H1 (cell line): ENCODE measurements at regions not wholly inside any gene's neighbourhood (a gene's known extent, or its start where the extent isn't known, plus 50 kb on each side); places are given as distances from the start of the nearest gene placed in this dataset.

Experiments
- CTCF ChIA-PET: fragments of 300-600 bp; sonication (Branson Sonifier 250); formaldehyde crosslinking; loops from one replicate; lab custom pipeline; 2021; ENCODE audit not compliant: partially characterized antibody; lab: Charles Lee
- POLR2A ChIA-PET: fragments of 300-600 bp; sonication (Branson Sonifier 250); formaldehyde crosslinking; loops from one replicate; lab custom pipeline; 2021; ENCODE audit warnings: inconsistent platforms; ENCODE audit not compliant: partially characterized antibody; lab: Charles Lee
- DNase-seq, 2 experiments: peaks; one replicate each; pipeline versions ENCODE4 v3.0.0 to v3.0.0-alpha.2; 2010 to 2022; ENCODE audit warnings: low spot score in 2 of 2, low read depth in 1 of 2, mixed read lengths in 1 of 2
- FAIRE-seq: peaks from 2 replicates; lab custom pipeline; 2011; peaks lifted over from hg19 to GRCh38; lab: Jason Lieb, UNC
- H2AFZ ChIP-seq: 2 replicates; pipeline ENCODE4 v1.8.1; 2012; ENCODE audit warnings: low read length, inconsistent platforms
- H2AK5ac ChIP-seq: 2 replicates; pipeline ENCODE4 v1.6.1; 2013; ENCODE audit warnings: low read depth, low read length
- H2BK120ac ChIP-seq: replicated peaks from 2 replicates; pipeline ENCODE3; 2013; ENCODE audit warnings: low read depth, low read length, inconsistent platforms
- H2BK12ac ChIP-seq: 2 replicates; pipeline ENCODE4 v1.6.1; 2013; ENCODE audit warnings: low read depth, low read length
- H2BK15ac ChIP-seq: 2 replicates; pipeline ENCODE4 v1.6.1; 2013; ENCODE audit warnings: low read length
- H2BK20ac ChIP-seq: 2 replicates; pipeline ENCODE4 v1.6.1; 2013; ENCODE audit warnings: low read length
- H2BK5ac ChIP-seq: 2 replicates; pipeline ENCODE4 v1.6.1; 2013; ENCODE audit warnings: low read depth, low read length
- H3K14ac ChIP-seq: 2 replicates; pipeline ENCODE4 v1.6.1; 2013; ENCODE audit warnings: inconsistent platforms; ENCODE audit not compliant: insufficient read length
- H3K18ac ChIP-seq: 2 replicates; pipeline ENCODE4 v1.6.1; 2013; ENCODE audit warnings: low read length; ENCODE audit errors: extremely low read depth
- H3K23ac ChIP-seq: 2 replicates; pipeline ENCODE4 v1.6.1; 2013; ENCODE audit warnings: inconsistent platforms; ENCODE audit not compliant: insufficient read length
- H3K23me2 ChIP-seq: 2 replicates; pipeline ENCODE4 v1.6.1; 2013; ENCODE audit warnings: low read depth, low read length
- H3K27ac ChIP-seq: 2 replicates; pipeline ENCODE4 v1.6.1; 2011; ENCODE audit warnings: low read depth, low read length, inconsistent platforms
- H3K27me3 ChIP-seq, 4 experiments: replicated peaks in 1 of 4; 1 replicate in 1 of 4; 2 replicates in 3 of 4; pipeline versions ENCODE4 v1.6.1 to v1.8.1; 2011 to 2013; ENCODE audit warnings: low read length in 3 of 4, mild to moderate bottlenecking in 3 of 4, inconsistent platforms in 2 of 4, mixed read lengths in 2 of 4, moderate library complexity in 1 of 4; ENCODE audit not compliant: control insufficient read depth in 3 of 4, insufficient read depth in 3 of 4; ENCODE audit errors: extremely low read depth in 1 of 4
- H3K36me3 ChIP-seq, 4 experiments: 2 replicates each; pipeline versions ENCODE4 v1.6.1 to v1.8.1; 2011 to 2013; ENCODE audit warnings: mild to moderate bottlenecking in 4 of 4, low read length in 3 of 4, moderate library complexity in 2 of 4, control low read depth in 1 of 4, inconsistent platforms in 1 of 4; ENCODE audit not compliant: insufficient read depth in 4 of 4, control insufficient read depth in 2 of 4
- H3K4ac ChIP-seq: replicated peaks from 2 replicates; pipeline ENCODE3; 2013; ENCODE audit warnings: low read length, low read depth, mixed read lengths, inconsistent platforms; ENCODE audit not compliant: insufficient read length
- H3K4me1 ChIP-seq, 4 experiments: replicated peaks in 1 of 4; 1 replicate in 1 of 4; 2 replicates in 3 of 4; pipeline versions ENCODE4 v1.6.1 to v1.8.1; 2011 to 2013; ENCODE audit warnings: low read length in 3 of 4, inconsistent platforms in 2 of 4, mixed read lengths in 1 of 4; ENCODE audit not compliant: insufficient read depth in 4 of 4, control insufficient read depth in 3 of 4
- H3K4me2 ChIP-seq, 2 experiments: 2 replicates each; pipeline versions ENCODE4 v1.6.1 to v1.8.1; 2011 to 2013; ENCODE audit warnings: low read depth in 2 of 2, low read length in 2 of 2, control low read depth in 1 of 2, inconsistent platforms in 1 of 2, mild to moderate bottlenecking in 1 of 2; ENCODE audit not compliant: insufficient read depth in 1 of 2
- H3K4me3 ChIP-seq, 4 experiments: fragments of 200-600, 300-600 bp in 1 of 4; sonication (generic), shearing (Covaris generic), sonication (Bioruptor Twin) in 1 of 4; 2 replicates each; pipeline versions ENCODE4 v1.5.1 to v1.8.1; 2011 to 2016; ENCODE audit warnings: low read length in 4 of 4, low read depth in 3 of 4, control low read depth in 2 of 4, inconsistent platforms in 2 of 4, mild to moderate bottlenecking in 2 of 4, mixed read lengths in 1 of 4, moderate library complexity in 1 of 4; ENCODE audit not compliant: insufficient read depth in 2 of 4; ENCODE audit errors: extremely low read depth in 1 of 4
- H3K56ac ChIP-seq: replicated peaks from 2 replicates; pipeline ENCODE3; 2013; ENCODE audit warnings: low read depth, mild to moderate bottlenecking, mixed read lengths, low read length, inconsistent platforms; ENCODE audit not compliant: insufficient read length
- H3K79me1 ChIP-seq: 2 replicates; pipeline ENCODE4 v1.6.1; 2013; ENCODE audit warnings: low read depth, low read length, control low read depth
- H3K79me2 ChIP-seq, 2 experiments: 2 replicates each; pipeline versions ENCODE4 v1.6.1 to v1.8.1; 2012 to 2013; ENCODE audit warnings: low read length in 2 of 2, mild to moderate bottlenecking in 2 of 2, inconsistent platforms in 1 of 2; ENCODE audit not compliant: insufficient read depth in 2 of 2, control insufficient read depth in 1 of 2
- H3K9ac ChIP-seq, 4 experiments: replicated peaks in 1 of 4; 1 replicate in 1 of 4; 2 replicates in 3 of 4; pipeline versions ENCODE4 v1.6.1 to v1.8.1; 2011 to 2013; ENCODE audit warnings: low read depth in 3 of 4, low read length in 3 of 4, control low read depth in 2 of 4, mild to moderate bottlenecking in 2 of 4, moderate library complexity in 2 of 4, inconsistent platforms in 1 of 4; ENCODE audit errors: extremely low read depth in 1 of 4
- H3K9me3 ChIP-seq, 2 experiments: 2 replicates each; pipeline versions ENCODE4 v1.6.1 to v1.8.1; 2012 to 2013; ENCODE audit warnings: mild to moderate bottlenecking in 2 of 2, moderate library complexity in 2 of 2, control low read depth in 1 of 2, inconsistent platforms in 1 of 2, low read depth in 1 of 2, low read length in 1 of 2, mixed read lengths in 1 of 2; ENCODE audit not compliant: insufficient read depth in 2 of 2
- H4K20me1 ChIP-seq, 2 experiments: replicated peaks in 1 of 2; 2 replicates each; pipeline versions ENCODE3 to v1.8.1; 2011 to 2013; ENCODE audit warnings: inconsistent platforms in 2 of 2, low read length in 2 of 2, mild to moderate bottlenecking in 1 of 2; ENCODE audit not compliant: insufficient read depth in 2 of 2, control insufficient read depth in 1 of 2
- H4K5ac ChIP-seq: 2 replicates; pipeline ENCODE4 v1.6.1; 2013; ENCODE audit warnings: low read length, low read depth, mixed read lengths, inconsistent platforms; ENCODE audit not compliant: insufficient read length
- H4K8ac ChIP-seq: 2 replicates; pipeline ENCODE4 v1.8.0; 2013; ENCODE audit warnings: mild to moderate bottlenecking, moderate library complexity, low read length, inconsistent platforms; ENCODE audit not compliant: insufficient read depth; ENCODE audit errors: extremely low read depth
- H4K91ac ChIP-seq: replicated peaks from 2 replicates; pipeline ENCODE3; 2013; ENCODE audit warnings: low read length, mixed read lengths, inconsistent platforms; ENCODE audit not compliant: insufficient read length
- ATF3 ChIP-seq: IDR thresholded peaks from 2 replicates; pipeline ENCODE4 v1.6.1; 2011; ENCODE audit warnings: low read depth, mild to moderate bottlenecking, low read length; ENCODE audit not compliant: insufficient read depth
- BRCA1 ChIP-seq: IDR thresholded peaks from 2 replicates; pipeline ENCODE4 v1.6.1; 2012; ENCODE audit warnings: low read depth, low read length, improper control_type of control experiment
- CEBPB ChIP-seq: IDR thresholded peaks from 2 replicates; pipeline ENCODE4 v1.6.1; 2012; ENCODE audit warnings: low read depth, low read length
- HDAC6 ChIP-seq: IDR thresholded peaks from one replicate; pipeline ENCODE4 v1.7.1; 2012; ENCODE audit warnings: low read depth, mild to moderate bottlenecking, inconsistent platforms, low read length, moderate library complexity
- MAFK ChIP-seq: IDR thresholded peaks from 2 replicates; pipeline ENCODE4 v1.6.1; 2012; ENCODE audit warnings: low read depth, mild to moderate bottlenecking, improper control_type of control experiment, low read length
- TAF7 ChIP-seq: optimal IDR thresholded peaks from 2 replicates; pipeline ENCODE3; 2011; ENCODE audit warnings: low read depth, mild to moderate bottlenecking, inconsistent platforms, low read length, moderate library complexity, borderline replicate concordance
- TBP ChIP-seq: IDR thresholded peaks from 2 replicates; pipeline ENCODE4 v1.6.1; 2011; ENCODE audit warnings: low read depth, low read length, improper control_type of control experiment
- WGBS, 2 experiments: shearing (Covaris generic) in 1 of 2; methylation state at CpG; one replicate each; pipeline versions ENCODE4 v1.1.6 to v1.1.7; 2013 to 2015; ENCODE audit warnings: low lambda C conversion rate in 2 of 2, mixed read lengths in 2 of 2, inconsistent platforms in 1 of 2, low coverage in 1 of 2, missing lambda C conversion rate in 1 of 2; ENCODE audit not compliant: insufficient replicate concordance in 2 of 2, insufficient coverage in 1 of 2, insufficient read length in 1 of 2; ENCODE audit errors: extremely low coverage in 1 of 2, missing lambda C conversion rate in 1 of 2; 5-methylcytosine and 5-hydroxymethylcytosine counted together
- TF ChIP-seq, protein P1 (sequence below): IDR thresholded peaks from 2 replicates; pipeline ENCODE4 v1.6.1; 2011; ENCODE audit warnings: low read length, improper control_type of control experiment
- TF ChIP-seq, protein P2 (sequence below), 3 experiments: IDR thresholded peaks; 1 replicate in 2 of 3; 2 replicates in 1 of 3; pipeline versions ENCODE4 v1.5.1 to v1.6.1; 2011; ENCODE audit warnings: low read length in 3 of 3, mild to moderate bottlenecking in 3 of 3, inconsistent platforms in 2 of 3, low read depth in 1 of 3, moderate library complexity in 1 of 3; ENCODE audit not compliant: insufficient read depth in 1 of 3; ENCODE audit errors: control extremely low read depth in 1 of 3

DNA sequence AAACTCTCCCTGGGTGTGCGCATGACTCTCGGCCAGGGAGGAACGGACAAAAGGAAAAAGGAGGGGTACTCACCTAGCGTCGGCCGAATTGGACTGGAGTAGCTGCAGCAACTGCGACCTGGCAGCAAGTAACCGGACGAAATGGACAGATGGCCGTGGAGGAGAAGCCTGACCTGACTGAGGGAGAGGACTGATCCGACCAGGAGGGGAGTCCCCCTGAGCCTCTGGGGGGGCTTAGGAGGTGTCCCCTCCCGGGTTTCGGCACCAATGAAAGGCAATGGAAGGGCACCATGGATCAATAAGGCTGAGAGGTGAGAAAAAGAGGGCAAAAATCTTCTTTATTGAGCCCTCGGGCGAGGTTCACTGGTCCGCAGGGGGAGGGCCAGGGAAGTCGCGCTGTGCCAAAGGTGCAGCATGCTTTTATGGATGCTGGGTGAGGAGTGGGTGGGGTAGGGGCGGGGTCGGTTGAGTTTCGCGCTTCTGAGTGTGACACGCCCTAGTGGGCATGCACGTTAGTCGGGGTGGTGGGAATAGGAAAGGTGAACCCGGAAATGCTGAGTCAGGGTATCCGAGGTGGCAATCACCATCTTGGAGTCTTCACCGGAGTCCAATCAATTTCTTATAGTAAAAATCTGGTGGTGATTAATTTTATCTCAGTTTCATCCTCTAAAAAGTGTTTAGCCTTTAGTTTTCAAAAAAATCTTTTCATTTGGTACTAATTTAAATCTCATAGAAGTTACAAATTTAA, 638.5 kb upstream of the DPP6 start:
- Histone ChIP-seq H3K4me3 (no peak overlapping the region), H4K8ac (no peak overlapping the region), H2BK12ac (no peak overlapping the region), H4K5ac (no peak overlapping the region), H3K23ac (no peak overlapping the region), H3K9me3 (peaks cover 8 to 19% of the 10 kb centered on the region in 2 experiments; a peak in 3 of 4 replicates), H2BK120ac (no peak overlapping the region), H4K91ac (no peak overlapping the region), H3K14ac (no peak overlapping the region), H2AK5ac (no peak overlapping the region), H3K9ac (no peak overlapping the region), H3K18ac (no peak overlapping the region), H3K4ac (no peak overlapping the region), H4K20me1 (no peaks in the 10 kb centered on the region), H3K23me2 (no peaks in the 10 kb centered on the region), H3K79me2 (no peaks in the 10 kb centered on the region), H3K4me1 (no peaks in the 10 kb centered on the region), H2BK15ac (no peak overlapping the region), H3K4me2 (no peak overlapping the region), H3K79me1 (no peaks in the 10 kb centered on the region), H3K27me3 (no peaks in the 10 kb centered on the region), H3K56ac (no peak overlapping the region), H3K27ac (no peak overlapping the region), H2BK5ac (no peak overlapping the region), H2BK20ac (no peak overlapping the region), H2AFZ (no peak overlapping the region), H3K36me3 (no peaks in the 10 kb centered on the region)
- POLR2A ChIA-PET: no interaction called here
- FAIRE-seq: no peak
- DNase-seq: no peak
- CTCF ChIA-PET: no interaction called here
- 92% methylated on average over 19 of the region's 28 CpGs; no CpG with 5 or more reads in 1 of the 2 experiments for WGBS, 2 experiments
- TF ChIP-seq HDAC6: no peak
- TF ChIP-seq, protein P1, sequence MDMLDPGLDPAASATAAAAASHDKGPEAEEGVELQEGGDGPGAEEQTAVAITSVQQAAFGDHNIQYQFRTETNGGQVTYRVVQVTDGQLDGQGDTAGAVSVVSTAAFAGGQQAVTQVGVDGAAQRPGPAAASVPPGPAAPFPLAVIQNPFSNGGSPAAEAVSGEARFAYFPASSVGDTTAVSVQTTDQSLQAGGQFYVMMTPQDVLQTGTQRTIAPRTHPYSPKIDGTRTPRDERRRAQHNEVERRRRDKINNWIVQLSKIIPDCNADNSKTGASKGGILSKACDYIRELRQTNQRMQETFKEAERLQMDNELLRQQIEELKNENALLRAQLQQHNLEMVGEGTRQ: no peak
- no peak for TF ChIP-seq MAFK
- TF ChIP-seq BRCA1: no peak
- TF ChIP-seq TAF7: no peak
- TF ChIP-seq ATF3: no peak
- TF ChIP-seq, protein P2, sequence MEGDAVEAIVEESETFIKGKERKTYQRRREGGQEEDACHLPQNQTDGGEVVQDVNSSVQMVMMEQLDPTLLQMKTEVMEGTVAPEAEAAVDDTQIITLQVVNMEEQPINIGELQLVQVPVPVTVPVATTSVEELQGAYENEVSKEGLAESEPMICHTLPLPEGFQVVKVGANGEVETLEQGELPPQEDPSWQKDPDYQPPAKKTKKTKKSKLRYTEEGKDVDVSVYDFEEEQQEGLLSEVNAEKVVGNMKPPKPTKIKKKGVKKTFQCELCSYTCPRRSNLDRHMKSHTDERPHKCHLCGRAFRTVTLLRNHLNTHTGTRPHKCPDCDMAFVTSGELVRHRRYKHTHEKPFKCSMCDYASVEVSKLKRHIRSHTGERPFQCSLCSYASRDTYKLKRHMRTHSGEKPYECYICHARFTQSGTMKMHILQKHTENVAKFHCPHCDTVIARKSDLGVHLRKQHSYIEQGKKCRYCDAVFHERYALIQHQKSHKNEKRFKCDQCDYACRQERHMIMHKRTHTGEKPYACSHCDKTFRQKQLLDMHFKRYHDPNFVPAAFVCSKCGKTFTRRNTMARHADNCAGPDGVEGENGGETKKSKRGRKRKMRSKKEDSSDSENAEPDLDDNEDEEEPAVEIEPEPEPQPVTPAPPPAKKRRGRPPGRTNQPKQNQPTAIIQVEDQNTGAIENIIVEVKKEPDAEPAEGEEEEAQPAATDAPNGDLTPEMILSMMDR (IDR thresholded peaks at IDR 0.05; ENCODE audit: control extremely low read depth in 1 of 3, insufficient read depth in 1 of 3, low read depth in 1 of 3, low read length in 3 of 3): no peak
- no peak for TF ChIP-seq TBP
- TF ChIP-seq CEBPB: no peak
